ENCODE measurements at regions not wholly inside any gene's neighbourhood (a gene's known extent, or its start where the extent isn't known, plus 50 kb on each side); places are given as distances from the start of the nearest gene placed in this dataset.

DNA sequence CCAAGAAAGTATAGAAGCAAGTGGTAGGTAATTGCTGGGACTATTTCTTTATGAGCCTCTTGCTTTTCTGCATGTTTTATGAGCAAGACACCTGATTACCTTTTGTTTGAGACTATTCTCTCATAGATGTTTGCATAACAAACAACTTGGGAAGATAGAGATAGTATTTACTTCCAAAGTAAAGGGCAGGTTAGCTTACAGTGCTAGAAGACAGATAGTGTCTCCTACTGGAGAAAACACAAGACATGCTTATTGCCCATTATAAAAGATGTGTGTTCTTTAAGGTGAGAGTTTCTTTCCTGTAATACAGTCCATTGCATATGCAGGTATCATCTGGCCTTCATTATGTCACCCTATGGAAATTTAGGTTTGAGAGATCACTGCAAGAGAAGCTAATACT, 174.2 kb upstream of the FUT9 start:
- no peak for DNase-seq (ENCODE audit: extremely low spot score, unreplicated experiment)
- H3K9me3 Mint-ChIP-seq: no peaks in the 10 kb centered on the region
- no peak overlapping the region for H3K4me3 Mint-ChIP-seq
- TF ChIP-seq, protein P1, sequence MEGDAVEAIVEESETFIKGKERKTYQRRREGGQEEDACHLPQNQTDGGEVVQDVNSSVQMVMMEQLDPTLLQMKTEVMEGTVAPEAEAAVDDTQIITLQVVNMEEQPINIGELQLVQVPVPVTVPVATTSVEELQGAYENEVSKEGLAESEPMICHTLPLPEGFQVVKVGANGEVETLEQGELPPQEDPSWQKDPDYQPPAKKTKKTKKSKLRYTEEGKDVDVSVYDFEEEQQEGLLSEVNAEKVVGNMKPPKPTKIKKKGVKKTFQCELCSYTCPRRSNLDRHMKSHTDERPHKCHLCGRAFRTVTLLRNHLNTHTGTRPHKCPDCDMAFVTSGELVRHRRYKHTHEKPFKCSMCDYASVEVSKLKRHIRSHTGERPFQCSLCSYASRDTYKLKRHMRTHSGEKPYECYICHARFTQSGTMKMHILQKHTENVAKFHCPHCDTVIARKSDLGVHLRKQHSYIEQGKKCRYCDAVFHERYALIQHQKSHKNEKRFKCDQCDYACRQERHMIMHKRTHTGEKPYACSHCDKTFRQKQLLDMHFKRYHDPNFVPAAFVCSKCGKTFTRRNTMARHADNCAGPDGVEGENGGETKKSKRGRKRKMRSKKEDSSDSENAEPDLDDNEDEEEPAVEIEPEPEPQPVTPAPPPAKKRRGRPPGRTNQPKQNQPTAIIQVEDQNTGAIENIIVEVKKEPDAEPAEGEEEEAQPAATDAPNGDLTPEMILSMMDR (conservative IDR thresholded peaks at IDR 0.05): no peak
- H3K27ac Mint-ChIP-seq: no peak overlapping the region
- no peaks in the 10 kb centered on the region for H3K36me3 Mint-ChIP-seq
- H3K27me3 Mint-ChIP-seq: no peaks in the 10 kb centered on the region
- H3K4me1 Mint-ChIP-seq (ENCODE audit: unreplicated experiment): no peaks in the 10 kb centered on the region

DNA sequence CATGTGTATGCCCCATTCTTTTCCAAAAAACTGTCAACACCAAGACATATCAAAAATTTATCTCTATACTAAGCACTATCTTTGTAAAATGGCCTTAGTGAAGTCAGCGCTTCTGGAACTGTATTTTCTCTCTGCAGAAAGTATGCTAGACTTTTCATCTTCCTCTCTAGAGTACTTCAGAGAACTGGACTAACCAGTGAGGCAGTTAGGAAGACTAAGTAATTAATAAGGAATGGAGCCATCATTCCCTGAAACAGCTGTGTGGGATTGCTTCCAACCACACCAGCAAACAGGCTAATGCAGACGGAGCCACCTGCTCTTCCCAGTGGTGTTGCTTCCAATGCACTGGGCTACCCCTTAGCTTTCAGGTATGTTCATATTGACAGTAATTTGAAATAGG, 169.1 kb upstream of the FUT9 start:
- H3K27me3 Mint-ChIP-seq: no peaks in the 10 kb centered on the region
- no peaks in the 10 kb centered on the region for H3K36me3 Mint-ChIP-seq
- TF ChIP-seq, protein P1 (conservative IDR thresholded peaks at IDR 0.05): no peak
- no peaks in the 10 kb centered on the region for H3K4me1 Mint-ChIP-seq (ENCODE audit: unreplicated experiment)
- DNase-seq (ENCODE audit: extremely low spot score, unreplicated experiment): no peak
- no peaks in the 10 kb centered on the region for H3K9me3 Mint-ChIP-seq
- no peak overlapping the region for H3K27ac Mint-ChIP-seq
- H3K4me3 Mint-ChIP-seq: no peak overlapping the region

DNA sequence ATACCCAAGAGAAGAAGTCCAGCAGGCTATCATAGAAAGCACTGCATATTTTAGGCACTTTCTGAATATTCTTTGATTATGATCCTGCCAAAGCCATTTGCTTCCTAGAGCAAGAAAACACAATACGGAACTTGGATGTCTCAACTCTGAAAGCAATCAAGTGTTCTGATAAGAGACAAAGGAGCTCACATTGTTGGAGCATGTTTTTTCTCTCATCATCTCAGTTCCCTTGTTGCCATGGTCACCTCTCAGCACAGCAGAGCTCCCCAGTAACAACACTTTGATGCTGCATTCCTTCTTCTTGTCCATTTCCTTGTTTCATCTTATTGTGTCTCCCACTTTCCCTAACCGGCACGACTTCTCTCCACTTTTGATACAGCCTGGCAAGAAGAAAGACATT, 168.7 kb upstream of the FUT9 start:
- Mint-ChIP-seq H3K27ac (no peak overlapping the region), H3K27me3 (no peaks in the 10 kb centered on the region), H3K36me3 (no peaks in the 10 kb centered on the region), H3K4me3 (no peak overlapping the region), H3K4me1 (ENCODE audit: unreplicated experiment) (no peaks in the 10 kb centered on the region), H3K9me3 (no peaks in the 10 kb centered on the region)
- TF ChIP-seq, protein P1 (conservative IDR thresholded peaks at IDR 0.05): no peak
- no peak for DNase-seq (ENCODE audit: extremely low spot score, unreplicated experiment)

DNA sequence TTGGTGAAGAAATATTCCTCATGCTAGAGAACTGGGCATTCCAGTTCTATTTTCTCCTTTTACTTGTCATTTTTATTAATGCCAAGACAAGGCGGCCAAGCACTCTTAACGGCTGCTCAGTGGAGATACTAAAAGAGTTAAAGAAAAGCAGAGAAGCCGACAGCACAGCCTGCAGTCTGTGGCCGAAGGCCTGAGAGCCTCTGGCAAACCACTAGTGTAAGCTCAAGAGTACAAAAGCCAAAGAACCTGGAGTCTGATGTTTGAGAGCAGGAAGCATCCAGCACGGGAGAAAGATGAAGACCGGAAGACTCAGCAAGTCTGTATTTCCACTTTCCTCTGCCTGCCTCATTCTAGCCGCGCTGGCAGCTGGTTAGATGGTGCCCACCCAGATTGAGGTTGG, 167.1 kb upstream of the FUT9 start:
- Mint-ChIP-seq H3K27me3 (no peaks in the 10 kb centered on the region), H3K27ac (no peak overlapping the region), H3K4me3 (no peak overlapping the region), H3K4me1 (ENCODE audit: unreplicated experiment) (no peaks in the 10 kb centered on the region), H3K9me3 (no peaks in the 10 kb centered on the region), H3K36me3 (no peaks in the 10 kb centered on the region)
- TF ChIP-seq, protein P1 (conservative IDR thresholded peaks at IDR 0.05): no peak
- no peak for DNase-seq (ENCODE audit: extremely low spot score, unreplicated experiment)

DNA sequence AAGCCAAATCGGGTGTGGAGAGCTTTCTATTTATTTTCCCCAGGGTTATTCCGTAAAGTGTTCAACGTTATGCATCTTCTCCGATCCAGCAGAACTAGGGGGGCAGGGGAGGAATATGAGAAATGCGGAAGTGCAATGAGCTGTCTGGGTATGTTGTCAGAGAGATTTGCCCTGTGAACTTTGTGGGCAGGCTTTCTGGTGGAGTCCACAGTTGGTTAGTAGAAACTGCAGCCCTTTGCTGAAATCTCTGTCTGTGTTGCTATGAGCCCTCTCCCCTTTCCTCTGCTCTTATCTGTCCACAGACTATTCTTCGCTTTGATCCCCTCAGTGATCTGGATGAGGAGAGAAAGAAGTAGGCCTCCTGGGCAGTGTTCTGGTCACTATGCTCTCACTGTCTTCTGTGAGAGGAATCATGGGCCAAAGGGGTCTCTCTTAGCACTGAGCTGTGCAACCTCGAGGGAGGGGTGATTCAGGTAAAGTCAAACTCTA, 158.9 kb upstream of the FUT9 start:
- TF ChIP-seq, protein P1 (conservative IDR thresholded peaks at IDR 0.05): no peak
- H3K4me3 Mint-ChIP-seq: no peak overlapping the region
- no peak overlapping the region for H3K27ac Mint-ChIP-seq
- H3K36me3 Mint-ChIP-seq: no peaks in the 10 kb centered on the region
- no peaks in the 10 kb centered on the region for H3K9me3 Mint-ChIP-seq
- no peaks in the 10 kb centered on the region for H3K4me1 Mint-ChIP-seq (ENCODE audit: unreplicated experiment)
- DNase-seq (ENCODE audit: extremely low spot score, unreplicated experiment): no peak
- no peaks in the 10 kb centered on the region for H3K27me3 Mint-ChIP-seq

DNA sequence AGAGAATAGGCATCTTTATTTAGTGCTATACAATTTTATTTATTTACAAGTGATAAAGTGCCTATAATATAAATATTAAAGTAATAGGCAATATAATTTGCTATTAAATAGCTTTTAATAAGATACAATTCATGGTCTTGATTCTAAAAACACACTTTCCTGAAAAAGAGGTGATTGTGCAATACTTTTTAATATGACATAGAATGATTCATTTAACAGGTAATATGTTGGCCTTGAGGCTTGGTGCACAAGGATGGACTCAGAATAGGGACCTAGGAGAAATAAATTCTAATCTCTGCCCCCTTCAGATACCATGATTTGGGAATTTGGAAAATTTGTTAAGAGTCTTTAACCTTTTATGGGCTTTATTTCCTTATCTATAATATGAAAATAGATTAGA, 149.9 kb upstream of the FUT9 start:
- no peaks in the 10 kb centered on the region for H3K9me3 Mint-ChIP-seq
- no peak for DNase-seq (ENCODE audit: extremely low spot score, unreplicated experiment)
- no peaks in the 10 kb centered on the region for H3K4me1 Mint-ChIP-seq (ENCODE audit: unreplicated experiment)
- no peaks in the 10 kb centered on the region for H3K27me3 Mint-ChIP-seq
- no peak overlapping the region for H3K4me3 Mint-ChIP-seq
- TF ChIP-seq, protein P1 (conservative IDR thresholded peaks at IDR 0.05): no peak
- H3K27ac Mint-ChIP-seq: no peak overlapping the region
- no peaks in the 10 kb centered on the region for H3K36me3 Mint-ChIP-seq
